NCI-H1417 (cell line): ENCODE measurements at regions not wholly inside any gene's neighbourhood (a gene's known extent, or its start where the extent isn't known, plus 50 kb on each side); places are given as distances from the start of the nearest gene placed in this dataset.

ENCODE experiments used
- DNase-seq, 3 experiments: peaks; one replicate each; lab custom pipeline; 2025; lab: John Stamatoyannopoulos, UW

DNA sequence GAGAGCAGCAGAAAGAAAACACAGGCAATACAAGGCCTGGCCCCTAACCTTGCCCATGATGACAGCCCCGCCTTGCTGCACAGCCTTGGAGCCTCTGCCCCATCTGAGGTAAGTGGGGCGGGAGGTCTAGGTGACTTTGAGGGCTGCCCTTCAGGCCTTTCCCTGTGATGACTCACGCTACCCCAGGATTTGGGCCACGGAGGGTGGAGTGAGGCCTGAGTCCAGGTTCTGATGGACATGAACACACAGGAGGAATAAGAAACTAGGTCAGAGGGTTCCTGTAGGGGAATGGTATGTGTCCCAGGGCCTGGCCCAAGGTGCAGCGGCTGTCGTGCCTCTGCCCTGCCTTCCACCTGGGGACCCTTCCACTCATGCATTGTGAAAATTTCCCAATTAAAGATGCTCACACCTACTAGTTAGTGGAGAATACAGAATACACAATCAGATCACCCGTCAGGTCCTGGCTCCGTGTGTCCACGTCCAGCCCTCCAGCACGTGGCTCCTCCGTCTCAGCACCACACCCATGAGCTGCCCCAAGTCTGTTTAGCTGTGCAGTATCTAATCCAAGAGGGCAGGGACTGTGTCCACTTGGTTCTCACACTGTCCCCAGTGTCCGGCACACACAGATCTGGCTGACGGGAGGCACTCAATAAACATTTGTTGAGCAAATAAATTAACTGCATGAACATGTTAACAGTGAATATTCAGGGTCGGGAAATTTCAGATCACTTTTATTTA, 111.0 kb downstream of the CHST1 start:
- DNase-seq, result no peak

GRCh38 chr11:45553383-45553936, 112.0 kb downstream of the CHST1 start:
- DNase-seq, result no peak

- DNase-seq, result no peak
Observed at GRCh38 chr11:45551191-45551713, 114.2 kb downstream of the CHST1 start.

DNA sequence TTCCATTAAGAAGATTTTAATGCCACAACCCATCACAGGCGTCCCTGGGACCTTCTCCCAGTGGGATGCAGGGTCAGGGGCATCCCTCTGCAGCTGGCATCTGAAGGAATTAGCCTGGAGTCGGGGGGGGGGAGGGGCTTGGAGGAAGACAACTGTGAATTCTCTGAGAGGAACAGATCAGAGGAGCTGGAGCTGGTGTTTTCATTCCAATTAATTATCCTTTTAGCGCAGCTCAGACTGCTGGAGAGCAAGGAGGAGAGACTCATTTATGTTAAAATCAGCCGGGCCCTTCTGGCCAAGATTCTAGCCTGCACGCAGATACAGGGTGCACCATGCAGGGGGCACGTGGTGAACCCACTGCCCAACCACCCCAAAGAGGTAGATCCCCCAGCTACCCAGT, 116.2 kb downstream of the CHST1 start:
- no peak for DNase-seq

- no peak for DNase-seq
Observed at GRCh38 chr11:45546366-45546765, 119.1 kb downstream of the CHST1 start.

DNA sequence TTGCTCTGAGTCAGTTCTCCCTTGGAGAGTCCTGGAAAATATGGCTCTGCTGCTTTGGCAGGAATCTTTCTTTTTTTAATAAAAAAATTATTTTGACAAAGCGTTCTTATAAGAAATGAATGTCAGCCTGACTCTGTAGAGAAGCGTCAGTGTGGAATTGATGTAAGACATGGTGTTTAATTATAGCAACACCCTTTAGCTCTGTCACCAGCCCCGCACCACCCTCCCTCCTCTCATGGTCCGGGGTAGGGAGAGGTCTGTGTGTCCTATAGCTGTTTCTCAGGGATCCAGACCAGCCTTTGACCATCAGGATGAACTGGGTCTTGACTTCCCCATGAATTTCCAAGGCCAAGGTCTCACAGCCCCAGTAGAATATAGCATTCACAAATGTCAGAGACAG, 120.6 kb downstream of the CHST1 start:
- no peak for DNase-seq

DNA sequence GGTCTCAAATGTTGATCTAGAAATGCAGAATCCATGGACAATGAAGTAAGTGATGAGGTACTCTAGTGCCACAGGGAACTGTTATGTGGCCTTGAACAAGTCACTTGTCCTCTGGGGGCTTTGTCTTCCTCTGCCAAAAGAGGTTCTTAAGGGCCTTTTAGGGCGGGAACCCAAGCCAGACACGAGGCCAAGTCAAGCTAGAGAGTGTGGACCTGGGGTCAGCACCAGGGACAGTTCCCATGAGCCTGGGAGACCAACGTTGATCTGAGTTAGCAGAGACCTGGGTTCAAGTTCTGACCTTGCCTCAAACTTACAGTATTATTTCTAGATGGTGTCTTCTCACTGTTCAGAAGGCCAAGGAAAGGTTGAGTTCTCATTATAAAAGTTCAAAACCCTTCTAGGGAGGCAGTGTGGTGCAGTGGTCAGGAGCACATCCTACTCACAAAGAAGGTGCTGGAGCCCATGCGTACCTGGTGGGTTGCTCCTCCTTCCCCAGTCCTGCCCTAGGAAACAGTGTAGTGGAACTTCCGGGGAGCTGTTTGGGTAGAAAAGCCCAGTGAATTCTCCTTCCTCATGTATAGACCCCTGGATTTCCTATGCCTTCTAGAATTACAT, 121.5 kb downstream of the CHST1 start:
- DNase-seq, result no peak

GRCh38 chr11:45543081-45543480, 122.3 kb downstream of the CHST1 start:
- DNase-seq, result no peak

DNA sequence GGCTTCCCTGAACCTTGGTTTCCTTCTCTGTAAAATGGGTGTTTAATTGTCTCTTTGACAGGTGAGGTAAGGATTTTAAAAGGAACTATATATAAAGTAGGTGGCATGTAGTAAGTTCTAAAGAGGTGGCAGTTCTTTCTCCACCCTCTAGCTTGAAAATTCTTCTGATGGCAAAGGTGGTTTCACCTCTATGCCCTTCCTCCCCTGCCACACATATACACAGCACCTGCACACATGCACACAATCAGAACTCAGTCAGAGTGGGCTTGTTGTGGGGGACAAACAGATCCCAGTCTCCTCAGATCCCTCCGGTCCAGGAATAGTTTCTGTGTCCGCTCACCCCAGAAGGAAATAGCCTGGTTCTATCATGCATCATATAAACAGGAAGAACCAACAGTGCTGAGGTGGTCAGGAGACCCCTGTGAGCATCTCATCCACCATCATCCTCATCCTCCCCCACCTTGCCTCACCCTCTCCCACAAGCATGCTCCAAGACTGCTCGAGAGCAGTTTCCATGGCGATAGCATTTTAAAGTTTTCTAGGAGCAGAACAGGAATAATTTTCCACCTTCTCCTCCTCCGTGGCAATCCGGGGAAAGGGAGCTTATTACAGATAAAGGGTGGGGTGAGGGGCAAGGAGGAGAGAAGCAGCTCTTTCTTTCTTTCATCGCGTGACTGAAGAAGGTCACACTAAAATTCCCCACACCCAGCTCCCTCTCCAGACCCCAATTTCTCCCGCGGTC, 123.6 kb downstream of the CHST1 start:
- DNase-seq, result no peak

- DNase-seq, result no peak
Observed at GRCh38 chr11:45538939-45539338, 126.5 kb downstream of the CHST1 start.

GRCh38 chr11:45538363-45538762, 127.1 kb downstream of the CHST1 start:
- DNase-seq, result no peak

DNA sequence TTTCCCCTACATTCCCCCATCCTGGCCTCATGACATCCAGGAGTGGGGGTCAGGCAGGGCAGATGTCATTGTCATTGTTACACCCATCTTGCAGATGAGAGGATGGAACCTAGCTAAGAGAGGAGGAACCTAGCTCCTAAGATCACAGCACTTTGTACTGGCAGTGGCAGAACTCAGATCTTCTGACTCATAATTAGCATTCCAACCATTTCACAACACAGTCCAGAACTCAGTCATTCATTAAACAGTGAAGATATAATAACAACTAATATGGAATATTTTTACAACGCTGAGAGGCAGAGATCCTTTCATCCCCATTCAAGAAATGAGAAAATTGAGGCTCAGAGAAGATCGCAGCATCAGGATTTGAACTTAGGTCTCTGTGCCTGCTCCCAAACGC, 127.8 kb downstream of the CHST1 start:
- DNase-seq, result no peak

DNA sequence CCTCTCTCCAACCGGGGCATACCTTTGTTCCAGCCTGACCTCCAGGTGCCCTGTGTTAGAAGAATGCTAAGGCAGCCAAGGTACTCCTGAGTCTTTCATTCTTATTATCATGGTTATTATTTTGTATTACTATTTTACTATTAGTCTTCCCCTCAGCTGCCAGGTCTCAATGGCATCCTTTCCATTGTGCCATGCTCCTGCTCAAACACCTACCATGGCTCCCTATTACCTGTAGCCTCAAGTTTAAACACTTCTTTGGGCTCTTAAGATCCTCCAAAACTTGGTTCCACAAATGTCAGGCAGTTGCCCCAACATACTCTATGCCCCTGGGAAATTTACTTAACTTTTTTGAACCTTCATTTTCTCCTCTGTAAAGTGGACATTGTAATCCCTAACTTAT, 130.4 kb downstream of the CHST1 start:
- no peak for DNase-seq

GRCh38 chr11:45534132-45534531, 131.3 kb downstream of the CHST1 start:
- DNase-seq, result no peak

- no peak for DNase-seq
Observed at GRCh38 chr11:45532546-45532945, 132.9 kb downstream of the CHST1 start.

GRCh38 chr11:45530776-45531175, 134.6 kb downstream of the CHST1 start:
- DNase-seq, result peak in 2 of 3 experiments; percentile 52 to 74

DNA sequence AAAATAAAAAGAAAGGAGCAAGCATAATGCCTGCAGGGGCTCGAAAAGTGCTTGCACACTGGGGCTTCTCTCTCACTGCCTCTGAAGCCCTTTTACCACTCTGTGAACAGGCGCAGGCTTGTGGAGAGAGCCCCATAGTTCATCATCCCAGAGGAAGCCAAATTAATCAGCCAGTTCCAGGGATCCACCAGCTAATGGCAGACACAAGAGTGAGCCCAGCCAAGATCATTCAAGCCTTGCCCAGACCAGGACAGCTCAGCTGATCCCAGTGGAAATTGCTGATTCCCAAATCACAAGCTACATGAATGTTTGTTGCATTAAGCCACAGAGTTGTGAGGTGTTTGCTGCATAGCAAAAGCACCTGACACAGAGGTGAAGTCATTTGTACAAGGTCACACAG, 135.3 kb downstream of the CHST1 start:
- DNase-seq, result no peak

- DNase-seq, result no peak
Observed at GRCh38 chr11:45528435-45528834, 137.0 kb downstream of the CHST1 start.

DNA sequence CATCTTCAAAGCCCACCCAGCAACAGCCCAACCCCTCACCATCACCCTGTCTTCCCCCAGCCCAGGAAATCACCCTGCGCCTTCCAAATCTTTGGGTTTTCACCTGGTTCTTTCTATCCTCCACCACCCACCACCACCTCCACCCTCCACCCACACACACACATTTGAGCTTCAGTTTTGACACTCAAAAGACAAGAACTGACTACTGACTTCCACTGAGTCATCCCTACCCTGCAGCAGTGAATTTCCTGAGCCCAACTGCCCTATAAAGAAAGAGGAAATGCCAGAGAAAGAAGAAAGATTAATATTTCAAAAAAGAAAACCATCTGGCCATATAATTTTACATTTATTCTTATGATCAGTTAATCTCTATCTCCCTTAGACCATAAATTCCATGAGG, 137.5 kb downstream of the CHST1 start:
- DNase-seq, result no peak

- peak in 2 of 3 experiments; percentile 11 to 44 for DNase-seq
Observed at GRCh38 chr11:45525393-45525792, 140.0 kb downstream of the CHST1 start.

- no peak for DNase-seq
Observed at GRCh38 chr11:45523760-45524159, 141.7 kb downstream of the CHST1 start.

- no peak for DNase-seq
Observed at GRCh38 chr11:45518833-45519535, 146.4 kb downstream of the CHST1 start.
